SH-SY5Y (cell line): ENCODE measurements at regions not wholly inside any gene's neighbourhood (a gene's known extent, or its start where the extent isn't known, plus 50 kb on each side); places are given as distances from the start of the nearest gene placed in this dataset.

ENCODE experiments used
- GATA2 ChIP-seq: IDR thresholded peaks from 2 replicates; pipeline ENCODE4 v1.6.1; 2011; ENCODE audit warnings: mild to moderate bottlenecking, low read depth, low read length
- GATA3 ChIP-seq: IDR thresholded peaks from 2 replicates; pipeline ENCODE4 v1.6.1; 2011; ENCODE audit warnings: low read depth, mild to moderate bottlenecking, low read length, moderate library complexity

- TF ChIP-seq GATA3 (no peak), GATA2 (peak; percentile 37; the same call in 1 of the 2 replicates)
Observed at GRCh38 chr5:109992264-109992915, 302.7 kb downstream of the MAN2A1 start.

GRCh38 chr5:109994135-109994534, 304.4 kb downstream of the MAN2A1 start:
- TF ChIP-seq GATA2: no peak
- no peak for TF ChIP-seq GATA3

GRCh38 chr5:109996246-109996645, 306.5 kb downstream of the MAN2A1 start:
- no peak for TF ChIP-seq GATA3

- no peak for TF ChIP-seq GATA2
Observed at GRCh38 chr5:109997161-109997560, 307.4 kb downstream of the MAN2A1 start.

- no peak for TF ChIP-seq GATA3
- no peak for TF ChIP-seq GATA2
Observed at GRCh38 chr5:109998208-109998607, 308.5 kb downstream of the MAN2A1 start.

GRCh38 chr5:109998726-109999125, 309.0 kb downstream of the MAN2A1 start:
- TF ChIP-seq GATA2: no peak
- no peak for TF ChIP-seq GATA3

- TF ChIP-seq GATA3 (no peak), GATA2 (no peak)
Observed at GRCh38 chr5:110001648-110002047, 311.9 kb downstream of the MAN2A1 start.

- TF ChIP-seq GATA2 (no peak), GATA3 (no peak)
Observed at GRCh38 chr5:110002652-110003051, 312.9 kb downstream of the MAN2A1 start.

- TF ChIP-seq GATA2 (no peak), GATA3 (no peak)
Observed at GRCh38 chr5:110007101-110007500, 317.4 kb downstream of the MAN2A1 start.

GRCh38 chr5:110008131-110008530, 318.4 kb downstream of the MAN2A1 start:
- TF ChIP-seq GATA2 (no peak), GATA3 (no peak)

- TF ChIP-seq GATA3: no peak
- TF ChIP-seq GATA2: no peak
Observed at GRCh38 chr5:110012145-110012544, 322.4 kb downstream of the MAN2A1 start.

GRCh38 chr5:110013017-110013416, 323.3 kb downstream of the MAN2A1 start:
- TF ChIP-seq GATA2 (no peak), GATA3 (no peak)

- TF ChIP-seq GATA2 (no peak), GATA3 (no peak)
Observed at GRCh38 chr5:110017854-110018253, 328.1 kb downstream of the MAN2A1 start.

GRCh38 chr5:110018509-110018908, 328.8 kb downstream of the MAN2A1 start:
- no peak for TF ChIP-seq GATA3
- TF ChIP-seq GATA2: no peak

- TF ChIP-seq GATA3: no peak
Observed at GRCh38 chr5:110019119-110019518, 329.4 kb downstream of the MAN2A1 start.

- TF ChIP-seq GATA3 (no peak), GATA2 (no peak)
Observed at GRCh38 chr5:110019780-110020179, 330.1 kb downstream of the MAN2A1 start.
